Middle frontal gyrus (tissue), 1 donor: ENCODE measurements at regions not wholly inside any gene's neighbourhood (a gene's known extent, or its start where the extent isn't known, plus 50 kb on each side); places are given as distances from the start of the nearest gene placed in this dataset.
"Not testable (repeated sequence)": the region's sequence is repeated elsewhere in the genome, so short reads cannot be mapped to it uniquely, and the experiment has no call there.

Experiments
- DNase-seq: peaks from one replicate; pipeline ENCODE4 v3.0.0-alpha.2; 2015; ENCODE audit warnings: low spot score; ENCODE audit errors: extremely low spot score

DNA sequence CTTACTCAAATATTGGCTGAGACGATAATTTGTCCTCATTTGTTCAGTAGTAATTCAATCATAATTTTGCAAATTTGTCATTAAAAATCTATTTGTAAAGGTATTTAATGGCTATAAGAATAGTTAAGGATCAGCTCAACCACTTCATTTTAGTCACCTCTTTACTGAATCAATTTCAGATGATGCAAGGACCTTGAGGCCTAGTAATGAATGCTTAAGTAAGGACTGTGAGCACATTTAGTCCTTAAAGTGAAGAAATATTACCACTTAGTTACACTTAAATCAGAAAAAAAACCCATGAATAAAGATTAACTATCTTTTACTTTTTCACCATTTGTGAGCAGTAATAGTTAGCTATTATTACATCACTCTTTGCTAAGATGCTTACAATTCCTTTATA is 778.9 kb downstream of the CCDC85A start:
- DNase-seq, result no peak

DNA sequence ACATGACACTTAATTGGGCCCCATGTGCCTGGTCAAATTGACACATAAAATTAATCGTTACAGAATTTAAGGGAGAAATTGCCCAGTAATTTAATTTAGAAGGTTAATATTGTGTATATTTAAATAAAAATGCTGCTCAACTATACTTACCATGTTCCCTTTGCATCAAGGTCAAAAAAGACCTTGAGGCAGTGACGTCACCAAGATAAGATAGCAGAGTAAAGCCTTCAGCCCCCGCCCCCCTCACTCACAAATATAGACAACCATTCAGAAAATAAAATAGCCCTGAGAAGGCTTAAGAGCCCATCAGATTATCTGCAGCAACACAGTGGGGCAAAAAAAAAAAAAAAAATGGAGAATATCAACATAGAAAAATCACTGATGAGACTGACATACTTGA is 785.7 kb downstream of the CCDC85A start:
- no peak for DNase-seq

DNA sequence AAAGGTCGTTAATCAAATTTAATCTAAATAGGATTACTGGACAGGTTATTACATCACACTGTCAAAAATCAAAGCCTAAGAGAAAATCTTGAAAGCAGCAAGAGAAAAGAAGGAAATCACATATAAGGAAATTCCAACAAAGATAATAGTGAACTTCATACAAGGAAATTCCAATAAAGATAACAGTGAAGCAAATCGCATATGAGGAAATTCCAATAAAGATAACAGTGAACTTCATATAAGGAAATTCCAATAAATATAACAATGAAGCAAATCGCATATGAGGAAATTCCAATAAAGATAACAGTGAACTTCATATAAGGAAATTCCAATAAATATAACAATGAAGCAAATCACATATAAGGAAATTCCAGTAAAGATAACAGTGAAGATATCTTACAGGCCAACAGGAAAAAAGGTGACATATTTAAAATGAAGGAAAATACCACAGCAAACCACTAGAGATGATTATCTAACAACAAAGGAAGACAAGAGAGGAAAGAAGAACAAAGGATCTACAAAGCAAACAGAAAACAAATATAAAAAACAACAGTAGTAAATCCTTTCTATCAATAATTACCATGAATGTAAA is 787.7 kb downstream of the CCDC85A start:
- no peak for DNase-seq

GRCh38 chr2:56981554-56981953 is 797.8 kb downstream of the CCDC85A start:
- no peak for DNase-seq

GRCh38 chr2:56985609-56986008 is 801.8 kb downstream of the CCDC85A start:
- DNase-seq, result no peak

GRCh38 chr2:57022496-57022895 is 838.7 kb downstream of the CCDC85A start:
- no peak for DNase-seq

DNA sequence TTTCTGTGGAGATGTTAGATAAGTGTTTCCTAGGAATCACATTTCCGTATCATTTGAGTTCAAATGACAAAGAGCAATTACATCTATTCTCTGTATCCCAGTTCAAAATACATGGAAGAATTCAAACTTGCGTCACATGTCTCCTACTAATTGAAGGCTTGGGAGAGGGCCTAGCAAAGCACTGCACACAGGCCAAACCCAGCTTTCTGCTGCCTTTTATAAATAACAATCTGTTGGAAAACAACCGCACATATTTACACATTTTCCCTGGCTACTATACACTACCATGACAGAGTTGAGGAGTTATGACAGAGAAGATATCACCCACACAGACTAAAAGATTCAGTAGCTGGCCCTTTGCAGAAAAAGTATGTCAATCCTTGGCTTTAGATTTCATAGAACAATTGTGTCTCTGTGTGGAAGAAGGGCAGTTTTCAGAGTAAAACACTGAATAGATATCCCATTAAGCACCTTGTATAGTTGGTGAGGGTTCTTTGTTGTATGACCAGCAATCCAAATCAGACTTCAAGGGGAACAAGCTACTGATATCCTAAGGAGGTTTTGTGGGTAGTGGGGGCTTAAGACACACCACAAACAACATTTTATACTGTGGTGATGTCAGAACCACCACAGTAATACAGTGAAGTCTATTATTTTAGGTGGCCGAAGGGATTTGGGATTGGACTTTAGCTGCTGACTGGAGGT is 861.3 kb downstream of the CCDC85A start:
- DNase-seq, result no peak

DNA sequence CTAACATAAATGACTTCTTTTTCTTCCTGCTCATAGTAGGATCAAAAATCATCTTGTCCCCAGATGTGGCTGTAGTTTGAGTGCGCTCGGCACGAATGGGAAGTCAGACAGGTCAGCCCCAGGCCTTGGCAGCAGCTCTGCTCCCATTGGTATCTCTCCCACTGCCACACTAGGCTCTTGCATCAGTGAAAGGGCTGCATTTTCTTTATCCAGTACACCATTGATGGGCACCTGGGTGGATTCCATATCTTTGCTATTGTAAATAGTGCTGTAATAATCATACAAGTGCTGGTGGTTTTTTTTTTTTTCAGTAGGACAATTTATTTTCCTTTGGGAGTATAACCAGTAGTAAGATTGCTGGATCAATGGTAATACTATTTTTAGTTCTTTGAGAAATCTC is 865.5 kb downstream of the CCDC85A start:
- no peak for DNase-seq

DNA sequence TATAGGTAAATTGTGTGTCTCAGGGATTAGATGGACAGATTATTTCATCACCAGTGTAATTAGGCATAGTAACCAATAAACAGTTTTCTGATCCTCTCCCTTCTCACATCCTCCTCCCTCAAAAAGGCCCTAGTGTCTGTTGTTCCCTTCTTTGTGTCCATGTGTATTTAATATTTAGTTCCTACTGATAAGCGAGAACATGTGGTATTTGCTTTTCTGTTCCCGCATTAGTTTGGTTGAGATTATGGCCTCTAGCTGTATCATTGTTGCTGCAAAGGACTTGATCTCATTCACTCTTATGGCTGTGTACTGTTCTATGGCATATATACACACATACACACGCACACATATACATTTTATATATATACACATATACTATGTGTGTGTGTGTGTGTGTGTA is 866.2 kb downstream of the CCDC85A start:
- DNase-seq, result no peak

DNA sequence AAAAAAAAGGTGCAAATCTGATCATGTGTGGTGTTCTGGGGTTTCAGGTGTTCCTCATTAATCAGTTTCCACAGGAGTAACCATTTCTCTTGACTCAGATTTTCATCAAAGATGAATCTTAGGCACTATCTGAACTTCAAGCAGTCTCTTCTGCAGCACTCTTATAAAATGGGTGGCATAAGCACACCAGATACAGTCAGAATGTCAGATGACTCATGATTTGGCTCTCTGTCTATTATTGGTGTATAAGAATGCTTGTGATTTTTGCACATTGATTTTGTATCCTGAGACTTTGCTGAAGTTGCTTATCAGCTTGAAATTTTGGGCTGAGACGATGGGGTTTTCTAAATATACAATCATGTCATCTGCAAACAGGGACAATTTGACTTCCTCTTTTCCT is 882.5 kb downstream of the CCDC85A start:
- DNase-seq, result not testable (repeated sequence)

GRCh38 chr2:57075226-57075625 is 891.4 kb downstream of the CCDC85A start:
- DNase-seq, result no peak

DNA sequence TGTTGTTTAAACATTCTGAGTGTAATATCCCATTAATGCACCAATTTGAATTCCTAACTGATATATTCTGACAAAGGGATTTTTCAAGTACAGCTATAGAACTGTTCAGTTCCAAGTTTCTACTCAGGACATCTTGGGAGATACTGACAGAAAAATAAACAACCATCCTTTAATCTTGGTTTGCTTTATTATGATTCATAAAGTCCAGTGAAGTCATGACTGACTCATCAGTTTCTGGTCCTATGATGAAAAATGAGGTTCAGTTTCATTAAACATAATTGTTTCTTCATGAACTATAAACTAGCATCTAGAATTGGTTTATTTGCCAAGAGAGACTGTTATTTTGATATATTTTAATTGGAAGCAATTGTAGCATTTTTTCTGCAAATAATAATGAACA is 896.2 kb downstream of the CCDC85A start:
- DNase-seq, result no peak

DNA sequence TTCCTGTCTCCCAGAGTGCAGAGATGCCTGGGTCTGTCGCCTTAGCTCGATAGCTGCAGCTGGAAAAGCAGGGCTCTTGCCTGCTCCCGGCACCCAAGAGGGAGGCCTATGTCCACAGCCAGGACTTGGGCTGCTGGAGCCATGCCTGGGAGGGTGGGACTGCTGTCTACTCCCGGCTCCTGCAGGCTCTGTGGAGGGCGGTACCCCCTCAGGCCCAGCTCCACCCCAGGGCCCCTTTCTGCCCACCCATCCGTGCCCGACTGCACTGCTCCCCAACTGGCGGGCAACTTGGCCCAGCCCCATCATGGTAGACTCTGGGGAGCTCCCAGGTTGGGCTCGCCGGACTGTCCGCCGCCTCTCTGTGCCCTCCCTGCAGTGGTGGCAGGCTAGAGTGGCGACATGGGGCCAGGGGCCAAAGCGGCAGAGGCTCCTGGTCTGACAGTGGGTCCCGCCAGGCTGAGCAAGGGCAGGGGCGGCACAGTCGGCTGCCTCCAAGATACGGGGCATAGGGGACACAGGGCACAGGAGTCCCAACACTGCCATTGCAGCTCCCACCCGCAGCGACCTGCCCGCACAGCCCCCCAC is 901.0 kb downstream of the CCDC85A start:
- no peak for DNase-seq

DNA sequence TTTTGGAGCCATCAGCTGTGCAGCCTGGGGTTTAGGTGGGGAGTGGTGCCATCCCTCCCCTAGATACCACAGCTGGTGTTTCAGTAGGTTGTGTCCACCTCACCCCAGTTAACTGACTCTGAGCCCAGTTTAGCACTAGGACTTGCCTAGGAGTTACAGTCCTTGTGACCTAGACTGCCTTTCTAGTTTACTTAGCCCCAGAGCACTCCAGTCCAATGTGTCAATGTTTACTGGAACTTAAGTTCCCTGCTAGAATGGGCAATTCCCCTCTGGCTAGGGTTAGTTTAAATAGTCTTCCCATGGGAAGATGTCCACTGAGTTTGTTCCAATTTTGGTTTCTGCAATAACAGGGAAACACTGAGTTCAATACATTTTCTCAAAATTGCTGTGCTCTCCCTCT is 909.2 kb downstream of the CCDC85A start:
- DNase-seq, result no peak

- no peak for DNase-seq
These were observed 914.1 kb downstream of the CCDC85A start for GRCh38 chr2:57097855-57098254.

DNA sequence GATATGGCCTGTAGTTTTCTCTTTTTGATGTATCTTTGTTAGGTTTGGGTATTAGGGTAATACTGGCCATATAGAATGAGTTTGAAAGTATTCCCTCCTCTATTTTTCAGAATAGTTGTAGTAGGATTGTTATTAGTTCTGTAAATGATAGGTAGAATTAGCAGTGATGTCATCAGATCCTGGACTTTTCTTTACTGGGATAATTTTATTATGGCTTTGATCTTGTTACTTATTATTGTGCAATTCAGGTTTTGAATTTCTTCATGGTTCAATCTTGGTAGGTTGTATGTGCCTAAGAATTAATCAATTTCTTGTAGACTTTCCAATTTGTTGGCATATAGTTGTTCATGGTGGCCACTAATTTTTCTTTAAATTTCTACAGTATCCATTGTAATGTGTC is 916.6 kb downstream of the CCDC85A start:
- no peak for DNase-seq

DNA sequence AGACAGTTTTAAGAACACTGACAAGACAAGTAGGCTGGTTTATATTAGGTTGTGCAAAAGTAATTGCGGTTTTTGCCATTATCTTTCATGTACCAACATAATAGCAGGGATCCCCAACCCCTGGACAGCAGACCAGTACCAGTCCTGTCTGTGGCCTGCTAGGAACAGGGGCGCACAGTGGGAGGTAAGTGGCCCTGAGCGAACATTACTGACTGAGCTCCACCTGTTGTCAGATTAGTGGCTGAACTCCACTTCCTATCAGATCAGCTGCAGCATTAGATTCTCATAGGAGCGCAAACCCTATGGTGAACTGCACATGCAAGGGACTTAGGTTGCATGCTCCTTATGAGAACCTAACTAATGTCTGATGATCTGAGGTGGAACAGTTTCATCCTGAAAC is 921.9 kb downstream of the CCDC85A start:
- DNase-seq, result no peak

DNA sequence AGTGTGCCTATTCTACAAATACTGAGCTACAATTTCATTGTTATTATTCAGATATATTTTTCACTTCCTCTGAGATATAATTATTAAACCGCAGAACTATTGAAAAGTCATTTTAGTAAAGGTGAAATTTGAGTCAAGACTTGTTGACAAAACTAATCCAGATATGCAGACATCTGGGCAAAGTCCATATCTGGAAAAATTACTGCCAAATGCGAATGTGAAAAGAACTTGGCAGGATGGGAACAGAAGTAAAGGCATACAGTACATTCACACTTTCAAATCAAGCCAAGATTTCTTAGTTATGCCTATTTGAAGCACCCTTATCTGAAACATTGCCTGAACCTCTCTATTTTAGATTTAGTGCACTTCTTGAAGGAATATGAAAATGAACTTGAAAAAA is 923.6 kb downstream of the CCDC85A start:
- DNase-seq, result no peak

GRCh38 chr2:57111531-57111930 is 927.7 kb downstream of the CCDC85A start:
- DNase-seq, result no peak

- DNase-seq, result no peak
These were observed 927.5 kb upstream of the VRK2 start for GRCh38 chr2:57119141-57119540.

DNA sequence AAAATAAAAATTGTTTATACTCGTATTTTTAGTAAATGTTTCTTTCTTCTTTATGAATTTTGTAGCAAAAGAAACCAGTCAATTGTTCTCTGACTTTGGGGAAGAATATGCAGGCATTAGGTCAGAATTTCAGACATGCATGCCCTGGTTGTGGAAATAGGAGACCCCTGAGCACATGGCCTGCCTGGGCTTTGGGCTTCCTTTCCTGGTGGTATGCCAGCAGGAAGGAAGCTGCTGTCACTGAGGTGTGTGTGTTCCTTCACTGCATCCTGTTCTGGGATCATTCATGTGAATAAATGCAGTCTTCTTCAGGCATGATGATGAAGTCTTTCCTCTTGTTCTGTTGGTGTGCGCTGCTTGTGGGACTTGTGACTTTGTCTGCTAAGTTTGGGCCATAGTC is 920.2 kb upstream of the VRK2 start:
- no peak for DNase-seq

- no peak for DNase-seq
These were observed 907.4 kb upstream of the VRK2 start for GRCh38 chr2:57139179-57139578.

DNA sequence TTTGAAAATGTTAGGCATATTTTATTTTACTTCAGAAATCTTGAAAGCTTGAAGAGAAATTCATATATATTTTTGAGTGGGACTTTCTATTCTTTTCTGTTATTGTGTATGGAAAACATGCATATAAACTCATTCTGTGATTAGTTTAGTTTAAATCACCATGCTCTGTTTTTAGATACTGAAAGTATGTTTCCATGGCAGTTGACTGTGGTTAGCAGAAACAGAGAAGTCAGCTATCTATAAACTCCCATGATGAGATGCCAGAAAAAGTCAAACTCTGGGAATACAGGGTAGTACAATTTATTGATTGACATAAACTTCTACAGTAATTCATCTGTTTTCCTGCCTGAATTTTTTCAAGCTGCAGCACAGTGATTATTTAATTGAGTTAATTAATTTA is 905.3 kb upstream of the VRK2 start:
- DNase-seq, result no peak
